ENCODE measurements at regions not wholly inside any gene's neighbourhood (a gene's known extent, or its start where the extent isn't known, plus 50 kb on each side); places are given as distances from the start of the nearest gene placed in this dataset.

GRCh38 chr11:112861356-112861755 lies 99.9 kb upstream of the NCAM1 start:
- Histone ChIP-seq H2AFZ (ENCODE audit: low read length) (no peak overlapping the region), H3K27me3 (ENCODE audit: insufficient read depth, low read length) (no peaks in the 10 kb centered on the region), H3K4me3 (ENCODE audit: insufficient read depth, low read length) (no peak overlapping the region), H3K4me1 (ENCODE audit: insufficient read depth, low read length) (no peaks in the 10 kb centered on the region), H4K20me1 (ENCODE audit: insufficient read depth, low read length) (no peaks in the 10 kb centered on the region), H3K27ac (ENCODE audit: low read depth, low read length) (no peak overlapping the region), H3K36me3 (ENCODE audit: insufficient read depth, low read length) (no peaks in the 10 kb centered on the region), H3K79me2 (ENCODE audit: insufficient read depth, low read length) (no peaks in the 10 kb centered on the region), H3K4me2 (ENCODE audit: insufficient read depth, low read length) (no peak overlapping the region), H3K9me3 (ENCODE audit: low read depth, low read length) (no peaks in the 10 kb centered on the region)
- DNase-seq (ENCODE audit: insufficient read length, low spot score, missing footprints): no peak
- TF ChIP-seq CTCF (IDR thresholded peaks at IDR 0.05; ENCODE audit: extremely low read depth, low read depth, low read length): no peak

- Histone ChIP-seq H2AFZ (ENCODE audit: low read length) (no peak overlapping the region), H3K36me3 (ENCODE audit: insufficient read depth, low read length) (no peaks in the 10 kb centered on the region), H3K4me1 (ENCODE audit: insufficient read depth, low read length) (no peaks in the 10 kb centered on the region), H3K27me3 (ENCODE audit: insufficient read depth, low read length) (no peaks in the 10 kb centered on the region), H4K20me1 (ENCODE audit: insufficient read depth, low read length) (no peaks in the 10 kb centered on the region), H3K27ac (ENCODE audit: low read depth, low read length) (no peak overlapping the region), H3K4me2 (ENCODE audit: insufficient read depth, low read length) (no peak overlapping the region), H3K9me3 (ENCODE audit: low read depth, low read length) (no peaks in the 10 kb centered on the region), H3K4me3 (ENCODE audit: insufficient read depth, low read length) (no peak overlapping the region), H3K79me2 (ENCODE audit: insufficient read depth, low read length) (no peaks in the 10 kb centered on the region)
- TF ChIP-seq CTCF (IDR thresholded peaks at IDR 0.05; ENCODE audit: extremely low read depth, low read depth, low read length): no peak
- no peak for DNase-seq (ENCODE audit: insufficient read length, low spot score, missing footprints)
Measured at GRCh38 chr11:112863305-112863704, 97.9 kb upstream of the NCAM1 start.

- Histone ChIP-seq H3K4me3 (ENCODE audit: insufficient read depth, low read length) (no peak overlapping the region), H3K79me2 (ENCODE audit: insufficient read depth, low read length) (no peaks in the 10 kb centered on the region), H3K4me1 (ENCODE audit: insufficient read depth, low read length) (no peaks in the 10 kb centered on the region), H4K20me1 (ENCODE audit: insufficient read depth, low read length) (no peaks in the 10 kb centered on the region), H3K36me3 (ENCODE audit: insufficient read depth, low read length) (no peaks in the 10 kb centered on the region), H3K4me2 (ENCODE audit: insufficient read depth, low read length) (no peak overlapping the region), H3K27ac (ENCODE audit: low read depth, low read length) (no peak overlapping the region), H3K9me3 (ENCODE audit: low read depth, low read length) (no peaks in the 10 kb centered on the region), H3K27me3 (ENCODE audit: insufficient read depth, low read length) (no peaks in the 10 kb centered on the region), H2AFZ (ENCODE audit: low read length) (no peak overlapping the region)
- no peak for TF ChIP-seq CTCF (IDR thresholded peaks at IDR 0.05; ENCODE audit: extremely low read depth, low read depth, low read length)
- no peak for DNase-seq (ENCODE audit: insufficient read length, low spot score, missing footprints)
Measured at GRCh38 chr11:112864672-112865071, 96.5 kb upstream of the NCAM1 start.

GRCh38 chr11:112871909-112872500 lies 89.2 kb upstream of the NCAM1 start:
- no peak for TF ChIP-seq CTCF (IDR thresholded peaks at IDR 0.05; ENCODE audit: extremely low read depth, low read depth, low read length)
- Histone ChIP-seq H3K4me1 (ENCODE audit: insufficient read depth, low read length) (no peaks in the 10 kb centered on the region), H3K4me3 (ENCODE audit: insufficient read depth, low read length) (no peak overlapping the region), H4K20me1 (ENCODE audit: insufficient read depth, low read length) (no peaks in the 10 kb centered on the region), H3K9me3 (ENCODE audit: low read depth, low read length) (no peaks in the 10 kb centered on the region), H3K4me2 (ENCODE audit: insufficient read depth, low read length) (no peak overlapping the region), H3K27me3 (ENCODE audit: insufficient read depth, low read length) (no peaks in the 10 kb centered on the region), H2AFZ (ENCODE audit: low read length) (no peak overlapping the region), H3K27ac (ENCODE audit: low read depth, low read length) (no peak overlapping the region), H3K79me2 (ENCODE audit: insufficient read depth, low read length) (no peaks in the 10 kb centered on the region), H3K36me3 (ENCODE audit: insufficient read depth, low read length) (no peaks in the 10 kb centered on the region)
- DNase-seq (ENCODE audit: insufficient read length, low spot score, missing footprints): no peak

Measured in osteoblast (primary cell).